22Rv1 (cell line): ENCODE measurements at regions not wholly inside any gene's neighbourhood (a gene's known extent, or its start where the extent isn't known, plus 50 kb on each side); places are given as distances from the start of the nearest gene placed in this dataset.

ENCODE experiments used
- CTCF ChIP-seq: fragments of 450-650 bp; IDR thresholded peaks from 2 replicates; pipeline ENCODE4 v1.5.1; 2017; ENCODE audit warnings: mild to moderate bottlenecking
- ZFX ChIP-seq: fragments of 450-650 bp; IDR thresholded peaks from 2 replicates; pipeline ENCODE4 v1.6.1; 2017; ENCODE audit warnings: antibody characterized with exemption, borderline replicate concordance

DNA sequence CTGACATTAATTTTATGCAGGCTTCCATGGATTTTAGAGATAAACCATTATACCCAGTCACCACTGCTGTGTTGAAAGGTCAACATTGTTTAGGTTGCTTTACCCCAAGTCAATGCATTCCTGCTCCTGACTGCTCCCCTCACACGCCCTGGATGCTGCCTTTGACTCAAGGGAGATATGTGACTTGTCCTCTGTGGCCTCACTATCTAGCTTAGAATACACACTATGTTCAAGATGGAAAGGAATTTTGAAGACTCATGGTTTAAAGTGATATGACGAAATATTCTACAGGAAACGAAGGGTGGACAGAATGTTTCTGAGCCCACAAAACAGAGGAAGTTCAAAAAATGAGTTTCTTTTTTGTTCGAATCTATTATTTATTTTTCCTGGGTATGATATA is 170.4 kb upstream of the NR5A2 start:
- TF ChIP-seq CTCF (no peak), ZFX (no peak)
